ENCODE measurements at regions not wholly inside any gene's neighbourhood (a gene's known extent, or its start where the extent isn't known, plus 50 kb on each side); places are given as distances from the start of the nearest gene placed in this dataset.

- H3K4me3 Mint-ChIP-seq, result no peak overlapping the region
- no peaks in the 10 kb centered on the region for H3K4me1 Mint-ChIP-seq
- ATAC-seq (replicated peaks; ENCODE audit: extremely low read depth, poor library complexity, severe bottlenecking) (no peak), DNase-seq (ENCODE audit: low spot score in 2 of 2) (no peak)
- peaks cover 12% of the 10 kb centered on the region for H3K27me3 Mint-ChIP-seq
- no peaks in the 10 kb centered on the region for H3K36me3 Mint-ChIP-seq (ENCODE audit: insufficient read depth)
- no peak overlapping the region for H3K27ac Mint-ChIP-seq (ENCODE audit: low read depth)
- H3K9me3 Mint-ChIP-seq, result no peaks in the 10 kb centered on the region
Observed at GRCh38 chr2:15765211-15765610, 173.5 kb downstream of the DDX1 start.

GRCh38 chr2:15765686-15766302 is 174.1 kb downstream of the DDX1 start:
- ATAC-seq (replicated peaks; ENCODE audit: extremely low read depth, poor library complexity, severe bottlenecking) (no peak), DNase-seq (ENCODE audit: low spot score in 2 of 2) (no peak)
- H3K36me3 Mint-ChIP-seq (ENCODE audit: insufficient read depth), result no peaks in the 10 kb centered on the region
- H3K9me3 Mint-ChIP-seq, result no peaks in the 10 kb centered on the region
- no peaks in the 10 kb centered on the region for H3K4me1 Mint-ChIP-seq
- no peak overlapping the region for H3K4me3 Mint-ChIP-seq
- peaks cover 12% of the 10 kb centered on the region for H3K27me3 Mint-ChIP-seq
- H3K27ac Mint-ChIP-seq (ENCODE audit: low read depth), result no peak overlapping the region

GRCh38 chr2:15766303-15766861 is 174.0 kb upstream of the MYCN start:
- H3K27me3 Mint-ChIP-seq, result peaks cover 12% of the 10 kb centered on the region
- no peaks in the 10 kb centered on the region for H3K9me3 Mint-ChIP-seq
- ATAC-seq (replicated peaks; ENCODE audit: extremely low read depth, poor library complexity, severe bottlenecking), result no peak
- no peak overlapping the region for H3K27ac Mint-ChIP-seq (ENCODE audit: low read depth)
- H3K36me3 Mint-ChIP-seq (ENCODE audit: insufficient read depth), result no peaks in the 10 kb centered on the region
- no peaks in the 10 kb centered on the region for H3K4me1 Mint-ChIP-seq
- no peak for DNase-seq (ENCODE audit: low spot score in 2 of 2)
- H3K4me3 Mint-ChIP-seq, result no peak overlapping the region

- DNase-seq (ENCODE audit: low spot score in 2 of 2), result no peak
- H3K4me1 Mint-ChIP-seq, result no peaks in the 10 kb centered on the region
- H3K9me3 Mint-ChIP-seq, result no peaks in the 10 kb centered on the region
- no peak for ATAC-seq (replicated peaks; ENCODE audit: extremely low read depth, poor library complexity, severe bottlenecking)
- H3K27ac Mint-ChIP-seq (ENCODE audit: low read depth), result no peak overlapping the region
- no peaks in the 10 kb centered on the region for H3K36me3 Mint-ChIP-seq (ENCODE audit: insufficient read depth)
- no peak overlapping the region for H3K4me3 Mint-ChIP-seq
- H3K27me3 Mint-ChIP-seq, result peaks cover 12% of the 10 kb centered on the region
Observed at GRCh38 chr2:15766911-15767597, 173.3 kb upstream of the MYCN start.

- no peaks in the 10 kb centered on the region for H3K4me1 Mint-ChIP-seq
- H3K9me3 Mint-ChIP-seq, result no peaks in the 10 kb centered on the region
- no peak overlapping the region for H3K4me3 Mint-ChIP-seq
- no peak overlapping the region for H3K27ac Mint-ChIP-seq (ENCODE audit: low read depth)
- no peak for ATAC-seq (replicated peaks; ENCODE audit: extremely low read depth, poor library complexity, severe bottlenecking)
- H3K36me3 Mint-ChIP-seq (ENCODE audit: insufficient read depth), result no peaks in the 10 kb centered on the region
- DNase-seq (ENCODE audit: low spot score in 2 of 2), result no peak
- H3K27me3 Mint-ChIP-seq, result peaks cover 12% of the 10 kb centered on the region
Observed at GRCh38 chr2:15767679-15768078, 172.7 kb upstream of the MYCN start.

- peaks cover 12% of the 10 kb centered on the region for H3K27me3 Mint-ChIP-seq
- no peak for DNase-seq (ENCODE audit: low spot score in 2 of 2)
- no peaks in the 10 kb centered on the region for H3K4me1 Mint-ChIP-seq
- H3K27ac Mint-ChIP-seq (ENCODE audit: low read depth), result no peak overlapping the region
- no peak for ATAC-seq (replicated peaks; ENCODE audit: extremely low read depth, poor library complexity, severe bottlenecking)
- H3K9me3 Mint-ChIP-seq, result no peaks in the 10 kb centered on the region
- H3K4me3 Mint-ChIP-seq, result no peak overlapping the region
- no peaks in the 10 kb centered on the region for H3K36me3 Mint-ChIP-seq (ENCODE audit: insufficient read depth)
Observed at GRCh38 chr2:15768142-15768541, 172.2 kb upstream of the MYCN start.

- Mint-ChIP-seq H3K4me3 (no peak overlapping the region), H3K4me1 (no peaks in the 10 kb centered on the region), H3K9me3 (no peaks in the 10 kb centered on the region), H3K27ac (ENCODE audit: low read depth) (no peak overlapping the region), H3K36me3 (ENCODE audit: insufficient read depth) (no peaks in the 10 kb centered on the region), H3K27me3 (peaks cover 12% of the 10 kb centered on the region)
- ATAC-seq (replicated peaks; ENCODE audit: extremely low read depth, poor library complexity, severe bottlenecking), result no peak
- no peak for DNase-seq (ENCODE audit: low spot score in 2 of 2)
Observed at GRCh38 chr2:15768615-15769014, 171.7 kb upstream of the MYCN start.

GRCh38 chr2:15769235-15769634 is 171.1 kb upstream of the MYCN start:
- Mint-ChIP-seq H3K9me3 (no peaks in the 10 kb centered on the region), H3K4me3 (no peak overlapping the region), H3K27me3 (peaks cover 12% of the 10 kb centered on the region), H3K4me1 (no peaks in the 10 kb centered on the region), H3K36me3 (ENCODE audit: insufficient read depth) (no peaks in the 10 kb centered on the region), H3K27ac (ENCODE audit: low read depth) (no peak overlapping the region)
- ATAC-seq (replicated peaks; ENCODE audit: extremely low read depth, poor library complexity, severe bottlenecking), result no peak
- no peak for DNase-seq (ENCODE audit: low spot score in 2 of 2)

- ATAC-seq (replicated peaks; ENCODE audit: extremely low read depth, poor library complexity, severe bottlenecking), result no peak
- Mint-ChIP-seq H3K36me3 (ENCODE audit: insufficient read depth) (no peaks in the 10 kb centered on the region), H3K9me3 (no peaks in the 10 kb centered on the region)
Observed at GRCh38 chr2:15769676-15770547, 170.4 kb upstream of the MYCN start.

GRCh38 chr2:15770606-15771005 is 169.7 kb upstream of the MYCN start:
- no peaks in the 10 kb centered on the region for H3K36me3 Mint-ChIP-seq (ENCODE audit: insufficient read depth)
- H3K27me3 Mint-ChIP-seq, result peaks cover 12% of the 10 kb centered on the region
- ATAC-seq (replicated peaks; ENCODE audit: extremely low read depth, poor library complexity, severe bottlenecking) (no peak), DNase-seq (ENCODE audit: low spot score in 2 of 2) (no peak)
- H3K4me3 Mint-ChIP-seq, result no peak overlapping the region
- no peak overlapping the region for H3K27ac Mint-ChIP-seq (ENCODE audit: low read depth)
- H3K4me1 Mint-ChIP-seq, result no peaks in the 10 kb centered on the region
- no peaks in the 10 kb centered on the region for H3K9me3 Mint-ChIP-seq

More at GRCh38 chr2:15769676-15770547, 170.4 kb upstream of the MYCN start:
- Mint-ChIP-seq H3K27me3 (peaks cover 12% of the 10 kb centered on the region), H3K4me3 (no peak overlapping the region), H3K4me1 (no peaks in the 10 kb centered on the region), H3K27ac (ENCODE audit: low read depth) (no peak overlapping the region)
- DNase-seq (ENCODE audit: low spot score in 2 of 2), result no peak

GRCh38 chr2:15771124-15771523 is 169.2 kb upstream of the MYCN start:
- H3K9me3 Mint-ChIP-seq, result no peaks in the 10 kb centered on the region
- ATAC-seq (replicated peaks; ENCODE audit: extremely low read depth, poor library complexity, severe bottlenecking), result no peak
- DNase-seq (ENCODE audit: low spot score in 2 of 2), result no peak
- H3K27ac Mint-ChIP-seq (ENCODE audit: low read depth), result no peak overlapping the region
- H3K4me3 Mint-ChIP-seq, result no peak overlapping the region
- H3K36me3 Mint-ChIP-seq (ENCODE audit: insufficient read depth), result no peaks in the 10 kb centered on the region
- peaks cover 12% of the 10 kb centered on the region for H3K27me3 Mint-ChIP-seq
- H3K4me1 Mint-ChIP-seq, result no peaks in the 10 kb centered on the region

- H3K4me1 Mint-ChIP-seq, result no peaks in the 10 kb centered on the region
- H3K27me3 Mint-ChIP-seq, result peaks cover 12% of the 10 kb centered on the region
- no peak overlapping the region for H3K27ac Mint-ChIP-seq (ENCODE audit: low read depth)
- DNase-seq (ENCODE audit: low spot score in 2 of 2), result no peak
- H3K36me3 Mint-ChIP-seq (ENCODE audit: insufficient read depth), result no peaks in the 10 kb centered on the region
- no peak for ATAC-seq (replicated peaks; ENCODE audit: extremely low read depth, poor library complexity, severe bottlenecking)
- no peaks in the 10 kb centered on the region for H3K9me3 Mint-ChIP-seq
- H3K4me3 Mint-ChIP-seq, result no peak overlapping the region
Observed at GRCh38 chr2:15772086-15772595, 168.2 kb upstream of the MYCN start.
